NCI-H510A (cell line): ENCODE measurements at regions not wholly inside any gene's neighbourhood (a gene's known extent, or its start where the extent isn't known, plus 50 kb on each side); places are given as distances from the start of the nearest gene placed in this dataset.
"Not testable (repeated sequence)": the region's sequence is repeated elsewhere in the genome, so short reads cannot be mapped to it uniquely, and the experiment has no call there.

ENCODE experiments used
- DNase-seq: peaks from one replicate; lab custom pipeline; 2025; lab: John Stamatoyannopoulos, UW

GRCh38 chr11:127950162-127950561 lies 637.2 kb downstream of the ETS1 start:
- no peak for DNase-seq

- no peak for DNase-seq
Observed at GRCh38 chr11:127943763-127944162, 643.6 kb downstream of the ETS1 start.

GRCh38 chr11:127943152-127943551 lies 644.2 kb downstream of the ETS1 start:
- no peak for DNase-seq

- not testable (repeated sequence) for DNase-seq
Observed at GRCh38 chr11:127941554-127941953, 645.8 kb downstream of the ETS1 start.

GRCh38 chr11:127939000-127939399 lies 648.4 kb downstream of the ETS1 start:
- DNase-seq = no peak

- no peak for DNase-seq
Observed at GRCh38 chr11:127935081-127935480, 652.3 kb downstream of the ETS1 start.

- DNase-seq = not testable (repeated sequence)
Observed at GRCh38 chr11:127933961-127934360, 653.4 kb downstream of the ETS1 start.

GRCh38 chr11:127931803-127932202 lies 655.6 kb downstream of the ETS1 start:
- DNase-seq = no peak

GRCh38 chr11:127926721-127927120 lies 660.6 kb downstream of the ETS1 start:
- DNase-seq = peak; percentile 90

- DNase-seq = no peak
Observed at GRCh38 chr11:127925475-127925874, 661.9 kb downstream of the ETS1 start.

GRCh38 chr11:127919206-127920000 lies 668.0 kb downstream of the ETS1 start:
- no peak for DNase-seq

GRCh38 chr11:127902382-127902781 lies 685.0 kb downstream of the ETS1 start:
- DNase-seq = no peak

GRCh38 chr11:127898422-127899365 lies 688.7 kb downstream of the ETS1 start:
- no peak for DNase-seq

GRCh38 chr11:127895776-127896175 lies 691.6 kb downstream of the ETS1 start:
- DNase-seq = no peak

- no peak for DNase-seq
Observed at GRCh38 chr11:127894316-127894715, 693.0 kb downstream of the ETS1 start.

- no peak for DNase-seq
Observed at GRCh38 chr11:127890030-127890615, 697.2 kb downstream of the ETS1 start.

GRCh38 chr11:127888386-127888785 lies 699.0 kb downstream of the ETS1 start:
- no peak for DNase-seq

GRCh38 chr11:127875131-127875530 lies 712.2 kb downstream of the ETS1 start:
- no peak for DNase-seq

GRCh38 chr11:127873478-127873877 lies 713.9 kb downstream of the ETS1 start:
- no peak for DNase-seq

- DNase-seq = no peak
Observed at GRCh38 chr11:127866109-127866508, 721.2 kb downstream of the ETS1 start.

GRCh38 chr11:127864861-127865260 lies 722.5 kb downstream of the ETS1 start:
- DNase-seq = no peak

- no peak for DNase-seq
Observed at GRCh38 chr11:127862406-127862805, 725.0 kb downstream of the ETS1 start.

- DNase-seq = no peak
Observed at GRCh38 chr11:127859941-127860354, 727.4 kb downstream of the ETS1 start.
